ENCODE measurements at regions not wholly inside any gene's neighbourhood (a gene's known extent, or its start where the extent isn't known, plus 50 kb on each side); places are given as distances from the start of the nearest gene placed in this dataset.

- no peaks in the 10 kb centered on the region for H3K4me1 ChIP-seq
- intact Hi-C loops (cut with DNase I; ENCODE audit: low total_unique reads) = no loop called here
- H3K36me3 ChIP-seq = no peaks in the 10 kb centered on the region
- no peak overlapping the region for H3K27ac ChIP-seq
- no peak for DNase-seq
- no peaks in the 10 kb centered on the region for H3K9me3 ChIP-seq
- TF ChIP-seq CTCF (IDR thresholded peaks at IDR 0.05) (no peak), POLR2A (IDR thresholded peaks at IDR 0.05) (no peak)
- H3K4me3 ChIP-seq = no peak overlapping the region
- no peaks in the 10 kb centered on the region for H3K27me3 ChIP-seq
Measured at GRCh38 chr2:8580316-8581233, 101.3 kb upstream of the ID2 start.

- no peak for TF ChIP-seq CTCF (IDR thresholded peaks at IDR 0.05)
- no peak for TF ChIP-seq POLR2A (IDR thresholded peaks at IDR 0.05)
- no peaks in the 10 kb centered on the region for H3K4me1 ChIP-seq
- no peak overlapping the region for H3K27ac ChIP-seq
- no peak for DNase-seq
- no peaks in the 10 kb centered on the region for H3K9me3 ChIP-seq
- H3K36me3 ChIP-seq = no peaks in the 10 kb centered on the region
- no peaks in the 10 kb centered on the region for H3K27me3 ChIP-seq
- intact Hi-C loops (cut with DNase I; ENCODE audit: low total_unique reads) = no loop called here
- H3K4me3 ChIP-seq = no peak overlapping the region
Measured at GRCh38 chr2:8581234-8581561, 100.7 kb upstream of the ID2 start.

- H3K27me3 ChIP-seq = no peaks in the 10 kb centered on the region
- no peak overlapping the region for H3K4me3 ChIP-seq
- TF ChIP-seq POLR2A (IDR thresholded peaks at IDR 0.05) (no peak), CTCF (IDR thresholded peaks at IDR 0.05) (no peak)
- intact Hi-C loops (cut with DNase I; ENCODE audit: low total_unique reads) = no loop called here
- no peak for DNase-seq
- H3K36me3 ChIP-seq = no peaks in the 10 kb centered on the region
- H3K9me3 ChIP-seq = no peaks in the 10 kb centered on the region
- no peak overlapping the region for H3K27ac ChIP-seq
- no peaks in the 10 kb centered on the region for H3K4me1 ChIP-seq
Measured at GRCh38 chr2:8581601-8582041, 100.2 kb upstream of the ID2 start.

- Histone ChIP-seq H3K27ac (no peak overlapping the region), H3K9me3 (no peaks in the 10 kb centered on the region), H3K27me3 (no peaks in the 10 kb centered on the region), H3K4me3 (no peak overlapping the region), H3K36me3 (no peaks in the 10 kb centered on the region), H3K4me1 (no peaks in the 10 kb centered on the region)
- intact Hi-C loops (cut with DNase I; ENCODE audit: low total_unique reads) = no loop called here
- DNase-seq = no peak
- TF ChIP-seq POLR2A (IDR thresholded peaks at IDR 0.05) (no peak), CTCF (IDR thresholded peaks at IDR 0.05) (no peak)
Measured at GRCh38 chr2:8582191-8582590, 99.7 kb upstream of the ID2 start.

GRCh38 chr2:8582651-8583399 lies 99.0 kb upstream of the ID2 start:
- no peak for DNase-seq
- H3K4me3 ChIP-seq = no peak overlapping the region

More at GRCh38 chr2:8582651-8583399, 99.0 kb upstream of the ID2 start:
- Histone ChIP-seq H3K36me3 (no peaks in the 10 kb centered on the region), H3K27me3 (no peaks in the 10 kb centered on the region), H3K27ac (no peak overlapping the region), H3K9me3 (no peaks in the 10 kb centered on the region), H3K4me1 (no peaks in the 10 kb centered on the region)
- TF ChIP-seq CTCF (IDR thresholded peaks at IDR 0.05) (no peak), POLR2A (IDR thresholded peaks at IDR 0.05) (no peak)
- intact Hi-C loops (cut with DNase I; ENCODE audit: low total_unique reads) = no loop called here
